PFSK-1 (cell line): ENCODE measurements at regions not wholly inside any gene's neighbourhood (a gene's known extent, or its start where the extent isn't known, plus 50 kb on each side); places are given as distances from the start of the nearest gene placed in this dataset.

Experiments
- FOXP2 ChIP-seq: optimal IDR thresholded peaks from 2 replicates; pipeline ENCODE3; 2011; ENCODE audit warnings: borderline replicate concordance, control low read depth, inconsistent platforms; ENCODE audit not compliant: insufficient read depth; ENCODE audit errors: extremely low read length, extremely low read depth
- POLR2AphosphoS5 ChIP-seq: IDR thresholded peaks from 2 replicates; pipeline ENCODE4 v1.6.1; 2012; ENCODE audit warnings: low read depth, mild to moderate bottlenecking, control low read depth, low read length, moderate library complexity
- SIN3A ChIP-seq: IDR thresholded peaks from 2 replicates; pipeline ENCODE4 v1.6.1; 2012; ENCODE audit warnings: mild to moderate bottlenecking, low read length, moderate library complexity, borderline replicate concordance; ENCODE audit not compliant: insufficient read depth
- TAF1 ChIP-seq: IDR thresholded peaks from 2 replicates; pipeline ENCODE4 v1.6.1; 2012; ENCODE audit warnings: low read length, control low read depth, borderline replicate concordance; ENCODE audit not compliant: insufficient read depth
- TF ChIP-seq, protein P1 (sequence below), 2 experiments: IDR thresholded peaks; 2 replicates each; pipeline versions ENCODE4 v1.6.1 to v1.8.0; 2011 to 2012; ENCODE audit warnings: low read depth in 2 of 2, low read length in 2 of 2, control low read depth in 1 of 2, inconsistent platforms in 1 of 2, mild to moderate bottlenecking in 1 of 2, moderate library complexity in 1 of 2; ENCODE audit not compliant: insufficient read depth in 1 of 2

DNA sequence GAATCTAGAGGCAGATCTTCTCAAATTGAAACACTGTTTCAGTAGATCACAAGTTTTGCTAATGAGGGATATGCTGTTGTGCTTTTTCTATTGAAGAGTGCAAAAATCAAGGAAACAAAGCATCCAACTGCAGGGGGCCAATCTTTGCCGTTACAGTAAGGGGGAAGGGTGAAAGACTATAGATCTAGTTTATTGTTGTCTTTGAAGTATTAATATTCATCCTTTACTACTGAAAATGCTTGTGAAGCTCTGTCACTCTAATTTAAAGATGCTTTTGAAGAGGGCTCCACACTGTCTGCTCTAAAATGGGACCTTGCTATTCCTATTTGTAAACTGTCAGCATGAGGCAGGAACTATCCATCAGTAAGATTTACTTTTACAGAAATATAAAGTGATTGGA, 110.3 kb downstream of the MBL2 start:
- TF ChIP-seq POLR2AphosphoS5 (no peak), TAF1 (no peak), SIN3A (no peak), FOXP2 (no peak)
- TF ChIP-seq, protein P1, sequence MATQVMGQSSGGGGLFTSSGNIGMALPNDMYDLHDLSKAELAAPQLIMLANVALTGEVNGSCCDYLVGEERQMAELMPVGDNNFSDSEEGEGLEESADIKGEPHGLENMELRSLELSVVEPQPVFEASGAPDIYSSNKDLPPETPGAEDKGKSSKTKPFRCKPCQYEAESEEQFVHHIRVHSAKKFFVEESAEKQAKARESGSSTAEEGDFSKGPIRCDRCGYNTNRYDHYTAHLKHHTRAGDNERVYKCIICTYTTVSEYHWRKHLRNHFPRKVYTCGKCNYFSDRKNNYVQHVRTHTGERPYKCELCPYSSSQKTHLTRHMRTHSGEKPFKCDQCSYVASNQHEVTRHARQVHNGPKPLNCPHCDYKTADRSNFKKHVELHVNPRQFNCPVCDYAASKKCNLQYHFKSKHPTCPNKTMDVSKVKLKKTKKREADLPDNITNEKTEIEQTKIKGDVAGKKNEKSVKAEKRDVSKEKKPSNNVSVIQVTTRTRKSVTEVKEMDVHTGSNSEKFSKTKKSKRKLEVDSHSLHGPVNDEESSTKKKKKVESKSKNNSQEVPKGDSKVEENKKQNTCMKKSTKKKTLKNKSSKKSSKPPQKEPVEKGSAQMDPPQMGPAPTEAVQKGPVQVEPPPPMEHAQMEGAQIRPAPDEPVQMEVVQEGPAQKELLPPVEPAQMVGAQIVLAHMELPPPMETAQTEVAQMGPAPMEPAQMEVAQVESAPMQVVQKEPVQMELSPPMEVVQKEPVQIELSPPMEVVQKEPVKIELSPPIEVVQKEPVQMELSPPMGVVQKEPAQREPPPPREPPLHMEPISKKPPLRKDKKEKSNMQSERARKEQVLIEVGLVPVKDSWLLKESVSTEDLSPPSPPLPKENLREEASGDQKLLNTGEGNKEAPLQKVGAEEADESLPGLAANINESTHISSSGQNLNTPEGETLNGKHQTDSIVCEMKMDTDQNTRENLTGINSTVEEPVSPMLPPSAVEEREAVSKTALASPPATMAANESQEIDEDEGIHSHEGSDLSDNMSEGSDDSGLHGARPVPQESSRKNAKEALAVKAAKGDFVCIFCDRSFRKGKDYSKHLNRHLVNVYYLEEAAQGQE (IDR thresholded peaks at IDR 0.05; ENCODE audit: insufficient read depth in 1 of 2, low read depth in 2 of 2, low read length in 2 of 2): no peak
